T-helper 1 cell (primary cell): ENCODE measurements at regions not wholly inside any gene's neighbourhood (a gene's known extent, or its start where the extent isn't known, plus 50 kb on each side); places are given as distances from the start of the nearest gene placed in this dataset.
"Not testable (repeated sequence)": the region's sequence is repeated elsewhere in the genome, so short reads cannot be mapped to it uniquely, and the experiment has no call there.

Experiments
- DNase-seq, 5 donors: peaks; one replicate each; pipeline ENCODE4 v3.0.0-alpha.2; 2012 to 2020

- not testable (repeated sequence) for DNase-seq
Observed at GRCh38 chr7:73170902-73171301, 85.1 kb upstream of the SPDYE9 start.

DNA sequence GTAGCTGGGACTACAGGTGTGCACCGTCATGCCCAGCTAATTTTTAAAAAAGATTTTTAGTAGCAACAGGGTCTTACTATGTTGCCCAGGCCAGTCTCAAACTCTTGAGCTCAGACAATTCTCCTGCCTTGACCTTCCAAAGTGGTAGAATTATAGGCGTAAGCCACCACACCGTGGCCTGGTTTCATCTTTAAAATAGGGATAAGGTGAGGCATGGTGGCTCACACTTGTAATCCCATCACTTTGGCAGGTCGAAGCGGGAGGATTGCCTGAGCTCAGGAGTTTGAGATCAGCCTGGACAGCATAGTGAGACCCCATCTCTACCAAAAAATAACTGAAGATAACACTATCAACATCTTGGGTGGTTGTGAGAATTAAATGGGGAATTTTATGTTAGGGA, 84.6 kb upstream of the SPDYE9 start:
- not testable (repeated sequence) for DNase-seq

- DNase-seq, result not testable (repeated sequence)
Observed at GRCh38 chr7:73166152-73166551, 80.3 kb upstream of the SPDYE9 start.

DNA sequence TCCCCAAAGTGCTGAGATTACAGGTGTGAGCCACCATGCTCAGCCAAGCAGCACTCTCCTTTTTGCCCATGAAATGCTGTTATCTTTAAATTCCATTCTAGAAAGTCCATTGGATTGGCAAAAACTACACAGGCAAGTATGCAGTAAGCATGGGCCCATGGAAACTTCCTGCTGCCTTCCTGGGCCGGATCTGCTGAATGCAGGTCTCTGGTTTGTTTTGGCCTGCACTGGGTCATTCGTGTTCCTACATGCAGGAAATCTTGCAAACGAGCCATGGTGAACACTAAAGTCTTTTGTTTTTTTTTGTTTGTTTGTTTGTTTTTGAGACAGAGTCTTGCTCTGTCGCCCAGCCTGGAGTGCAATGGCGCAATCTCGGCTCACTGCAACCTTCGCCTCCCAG, 76.8 kb upstream of the SPDYE9 start:
- not testable (repeated sequence) for DNase-seq

GRCh38 chr7:73161727-73162126, 75.9 kb upstream of the SPDYE9 start:
- DNase-seq, result not testable (repeated sequence)

GRCh38 chr7:73157169-73157661, 71.4 kb upstream of the SPDYE9 start:
- DNase-seq, result not testable (repeated sequence)

DNA sequence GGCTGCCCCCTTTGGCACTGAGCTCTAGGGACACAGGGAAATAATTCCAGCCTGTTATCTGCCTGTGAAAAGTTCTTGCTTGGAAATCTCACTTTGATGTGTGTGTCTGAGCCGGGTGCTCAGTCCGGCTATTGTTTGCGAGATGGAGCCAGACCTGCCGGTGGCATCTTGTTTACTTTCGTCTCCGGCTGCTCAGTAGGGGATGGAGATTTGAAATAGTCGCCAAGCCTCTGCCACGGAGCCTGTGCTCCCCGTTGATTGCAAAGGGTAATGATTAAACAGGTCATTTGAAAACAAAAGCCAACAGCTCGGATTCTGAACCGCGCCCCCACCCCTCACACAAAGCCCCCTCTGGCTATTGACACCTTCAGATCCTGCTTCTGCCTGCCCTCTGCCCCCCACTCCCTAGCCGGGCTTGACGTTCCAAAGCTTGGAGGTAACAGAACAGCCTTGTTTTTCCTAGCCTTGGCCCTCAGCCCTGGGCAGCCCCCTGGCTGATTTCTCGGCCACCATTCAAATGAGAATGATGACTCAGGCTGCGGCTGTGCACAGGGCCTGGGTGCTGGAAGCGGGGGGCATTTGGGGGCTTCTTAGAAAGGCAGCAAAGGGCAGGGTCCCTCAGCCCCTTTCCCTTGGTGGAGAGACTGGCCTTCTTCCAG, 70.8 kb upstream of the SPDYE9 start:
- DNase-seq, result not testable (repeated sequence)

GRCh38 chr7:73154586-73155038, 68.8 kb upstream of the SPDYE9 start:
- peak; percentile 62 to 80 (median 71) for DNase-seq

GRCh38 chr7:73153921-73154585, 68.2 kb upstream of the SPDYE9 start:
- not testable (repeated sequence) for DNase-seq

DNA sequence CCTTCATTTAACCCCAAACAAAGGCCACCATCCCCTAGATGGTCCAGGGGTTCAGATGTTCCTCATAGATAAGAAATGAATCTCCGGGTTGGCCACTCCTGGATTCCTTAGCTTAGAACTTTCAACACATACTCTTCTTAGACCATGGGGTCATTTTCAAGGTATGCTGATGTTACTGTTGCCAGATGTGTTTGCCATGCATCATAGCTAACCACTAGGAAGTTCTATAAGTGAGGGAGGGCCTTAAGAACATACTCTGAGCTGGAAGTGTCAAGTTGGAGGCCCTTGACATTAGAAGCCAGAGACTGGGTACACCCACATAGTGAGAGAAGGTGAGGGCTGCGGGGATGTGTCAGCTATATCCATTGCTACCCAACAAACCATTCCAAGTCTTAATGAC, 62.7 kb upstream of the SPDYE9 start:
- not testable (repeated sequence) for DNase-seq

GRCh38 chr7:73147681-73148080, 61.8 kb upstream of the SPDYE9 start:
- not testable (repeated sequence) for DNase-seq

DNA sequence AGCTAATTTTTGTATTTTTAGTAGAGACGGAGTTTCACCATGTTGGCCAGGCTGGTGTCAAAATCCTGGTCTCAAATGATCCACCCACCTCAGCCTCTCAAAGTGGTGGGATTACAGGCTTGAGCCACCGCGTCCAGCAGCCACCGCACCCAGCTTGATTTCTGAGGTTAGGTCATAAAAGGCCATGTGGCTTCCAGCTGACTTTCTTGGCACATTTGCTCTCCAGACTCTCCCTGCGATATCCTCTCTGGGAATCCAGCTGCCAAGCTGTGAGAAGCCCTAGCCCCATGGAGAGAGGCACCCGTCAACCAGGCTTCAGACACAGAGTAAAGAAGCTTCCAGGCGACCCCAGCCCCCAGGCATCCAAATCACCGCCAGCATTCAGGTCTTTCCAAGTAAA, 58.2 kb upstream of the SPDYE9 start:
- not testable (repeated sequence) for DNase-seq

- DNase-seq, result not testable (repeated sequence)
Observed at GRCh38 chr7:73137922-73138321, 52.1 kb upstream of the SPDYE9 start.
